Hepatocyte (in vitro differentiated cells): ENCODE measurements at regions not wholly inside any gene's neighbourhood (a gene's known extent, or its start where the extent isn't known, plus 50 kb on each side); places are given as distances from the start of the nearest gene placed in this dataset.

Experiments used
- DNase-seq: peaks from one replicate; pipeline ENCODE4 v3.0.0-alpha.2; 2016; ENCODE audit warnings: low spot score
- H2AFZ ChIP-seq: fragments of 200-600 bp; sonication (generic); 2 replicates; pipeline ENCODE4 v1.6.0; 2016; ENCODE audit warnings: antibody characterized with exemption, mild to moderate bottlenecking
- H3K27ac ChIP-seq: fragments of 200-600 bp; sonication (generic); 2 replicates; pipeline ENCODE4 v1.5.1; 2016; ENCODE audit warnings: mild to moderate bottlenecking
- H3K27me3 ChIP-seq: fragments of 200-600 bp; sonication (generic); 2 replicates; pipeline ENCODE4 v1.6.1; 2016
- H3K36me3 ChIP-seq: fragments of 200-600 bp; sonication (generic); replicated peaks from 2 replicates; pipeline ENCODE4 v1.5.1; 2016; ENCODE audit warnings: low read depth; ENCODE audit not compliant: insufficient read depth
- H3K4me1 ChIP-seq: fragments of 200-600 bp; sonication (generic); 2 replicates; pipeline ENCODE4 v1.5.1; 2016; ENCODE audit warnings: mild to moderate bottlenecking, moderate library complexity; ENCODE audit not compliant: insufficient read depth
- H3K4me2 ChIP-seq: fragments of 200-600 bp; sonication (generic); 2 replicates; pipeline ENCODE4 v1.6.0; 2016
- H3K4me3 ChIP-seq: fragments of 200-600 bp; sonication (generic); 2 replicates; pipeline ENCODE4 v1.5.1; 2016; ENCODE audit warnings: mild to moderate bottlenecking
- H3K79me2 ChIP-seq: fragments of 200-600 bp; sonication (generic); 2 replicates; pipeline ENCODE4 v1.6.0; 2017; ENCODE audit warnings: mild to moderate bottlenecking
- H3K9me2 ChIP-seq: fragments of 200-600 bp; sonication (generic); replicated peaks from 2 replicates; pipeline ENCODE4 v1.6.0; 2017; ENCODE audit warnings: mild to moderate bottlenecking; ENCODE audit not compliant: insufficient read depth
- H3K9me3 ChIP-seq: fragments of 200-600 bp; sonication (generic); 2 replicates; pipeline ENCODE4 v1.5.1; 2016; ENCODE audit warnings: low read depth, mild to moderate bottlenecking
- H4K20me1 ChIP-seq: fragments of 200-600 bp; sonication (generic); 2 replicates; pipeline ENCODE4 v1.6.0; 2016; ENCODE audit warnings: mild to moderate bottlenecking; ENCODE audit not compliant: insufficient read depth, poor library complexity, severe bottlenecking
- CTCF ChIP-seq: fragments of 200-600 bp; sonication (generic); IDR thresholded peaks from 2 replicates; pipeline ENCODE4 v1.5.1; 2016; ENCODE audit warnings: antibody characterized with exemption, mild to moderate bottlenecking; ENCODE audit not compliant: poor library complexity
- EZH2 ChIP-seq: fragments of 200-600 bp; sonication (generic); IDR thresholded peaks from 2 replicates; pipeline ENCODE4 v1.6.1; 2016; ENCODE audit warnings: antibody characterized with exemption, mild to moderate bottlenecking, borderline replicate concordance
- EZH2phosphoT487 ChIP-seq: fragments of 200-600 bp; sonication (generic); IDR thresholded peaks from one replicate; pipeline ENCODE4 v1.6.1; 2018; ENCODE audit warnings: antibody characterized with exemption, mild to moderate bottlenecking, low read depth, moderate library complexity; ENCODE audit not compliant: unreplicated experiment, severe bottlenecking
- WGBS: methylation state at CpG from one replicate; pipeline ENCODE4 v1.1.6; 2016; ENCODE audit warnings: low lambda C conversion rate; ENCODE audit errors: missing lambda C conversion rate; 5-methylcytosine and 5-hydroxymethylcytosine counted together

- Histone ChIP-seq H3K79me2 (no peaks in the 10 kb centered on the region), H3K9me3 (no peaks in the 10 kb centered on the region), H4K20me1 (no peaks in the 10 kb centered on the region), H3K4me3 (no peak overlapping the region), H3K9me2 (no peaks in the 10 kb centered on the region), H3K4me2 (no peak overlapping the region), H2AFZ (no peak overlapping the region), H3K36me3 (no peaks in the 10 kb centered on the region), H3K27ac (no peak overlapping the region), H3K27me3 (no peaks in the 10 kb centered on the region), H3K4me1 (peaks cover 4% of the 10 kb centered on the region)
- DNase-seq = no peak
- no peak for TF ChIP-seq EZH2
- no peak for TF ChIP-seq CTCF
- no peak for TF ChIP-seq EZH2phosphoT487
- 54% methylated on average over 4 of the region's 4 CpGs for WGBS
Observed at GRCh38 chrX:68936126-68936525, 107.3 kb downstream of the EFNB1 start.

- Histone ChIP-seq H3K79me2 (no peaks in the 10 kb centered on the region), H3K4me2 (no peak overlapping the region), H3K9me2 (no peaks in the 10 kb centered on the region), H4K20me1 (no peaks in the 10 kb centered on the region), H3K4me3 (no peak overlapping the region), H3K27ac (no peak overlapping the region), H2AFZ (no peak overlapping the region), H3K36me3 (no peaks in the 10 kb centered on the region), H3K9me3 (no peaks in the 10 kb centered on the region), H3K27me3 (no peaks in the 10 kb centered on the region), H3K4me1 (peaks cover 4% of the 10 kb centered on the region)
- 63% methylated on average over 2 of the region's 2 CpGs for WGBS
- no peak for TF ChIP-seq EZH2
- no peak for TF ChIP-seq EZH2phosphoT487
- no peak for TF ChIP-seq CTCF
- DNase-seq = no peak
Observed at GRCh38 chrX:68935362-68935761, 106.5 kb downstream of the EFNB1 start.

GRCh38 chrX:68934922-68935321, 106.1 kb downstream of the EFNB1 start:
- no peak overlapping the region for H3K4me2 ChIP-seq
- no peak for TF ChIP-seq CTCF
- TF ChIP-seq EZH2phosphoT487 = no peak
- TF ChIP-seq EZH2 = no peak
- H3K36me3 ChIP-seq = no peaks in the 10 kb centered on the region
- H3K79me2 ChIP-seq = no peaks in the 10 kb centered on the region
- peaks cover 4% of the 10 kb centered on the region for H3K4me1 ChIP-seq
- no peaks in the 10 kb centered on the region for H3K9me3 ChIP-seq
- WGBS = 70% methylated on average over 6 of the region's 6 CpGs
- H3K27me3 ChIP-seq = no peaks in the 10 kb centered on the region
- no peak for DNase-seq
- H4K20me1 ChIP-seq = no peaks in the 10 kb centered on the region
- no peak overlapping the region for H3K4me3 ChIP-seq
- no peaks in the 10 kb centered on the region for H3K9me2 ChIP-seq
- H3K27ac ChIP-seq = no peak overlapping the region
- no peak overlapping the region for H2AFZ ChIP-seq

- no peak for DNase-seq
- H3K4me2 ChIP-seq = no peak overlapping the region
- H3K9me3 ChIP-seq = no peaks in the 10 kb centered on the region
- H3K4me1 ChIP-seq = peaks cover 4% of the 10 kb centered on the region
- no peaks in the 10 kb centered on the region for H3K79me2 ChIP-seq
- no peak overlapping the region for H2AFZ ChIP-seq
- H4K20me1 ChIP-seq = no peaks in the 10 kb centered on the region
- H3K36me3 ChIP-seq = no peaks in the 10 kb centered on the region
- H3K9me2 ChIP-seq = no peaks in the 10 kb centered on the region
- 69% methylated on average over 3 of the region's 3 CpGs for WGBS
- no peak overlapping the region for H3K27ac ChIP-seq
- H3K4me3 ChIP-seq = no peak overlapping the region
- H3K27me3 ChIP-seq = no peaks in the 10 kb centered on the region
- TF ChIP-seq EZH2 (no peak), CTCF (no peak), EZH2phosphoT487 (no peak)
Observed at GRCh38 chrX:68934421-68934820, 105.6 kb downstream of the EFNB1 start.
